ENCODE measurements at regions not wholly inside any gene's neighbourhood (a gene's known extent, or its start where the extent isn't known, plus 50 kb on each side); places are given as distances from the start of the nearest gene placed in this dataset.

- ChIA-PET POLR2A (no interaction called here), CTCF (no interaction called here)
- Histone ChIP-seq H3K4me1 (ENCODE audit: control extremely low read depth in 1 of 4, control insufficient read depth in 4 of 4, insufficient read depth in 4 of 4, low read length in 3 of 4) (peaks cover 16 to 65% (median 43%) of the 10 kb centered on the region in 4 experiments), H3K4me3 (ENCODE audit: control insufficient read depth in 1 of 7, extremely low read depth in 1 of 7, insufficient read depth in 4 of 7, low read depth in 2 of 7, low read length in 6 of 7) (no peak overlapping the region), H3K36me3 (ENCODE audit: control insufficient read depth in 4 of 4, insufficient read depth in 4 of 4, low read length in 3 of 4) (no peaks in the 10 kb centered on the region), H3K9me3 (ENCODE audit: control extremely low read depth in 1 of 5, control insufficient read depth in 4 of 5, insufficient read depth in 2 of 5, low read depth in 1 of 5, low read length in 4 of 5) (no peaks in the 10 kb centered on the region), H3K27ac (ENCODE audit: insufficient read depth in 1 of 2, low read depth in 1 of 2, low read length in 2 of 2, poor library complexity in 1 of 2, severe bottlenecking in 2 of 2) (no peak overlapping the region), H3K27me3 (replicated peaks in 2 of 5; ENCODE audit: control insufficient read depth in 4 of 5, insufficient read depth in 5 of 5, low read length in 4 of 5) (no peaks in the 10 kb centered on the region)
- DNase-seq: no peak
- 88% methylated on average over 1 of the region's 4 CpGs for WGBS (ENCODE audit: insufficient coverage)
Observed at GRCh38 chr11:17157761-17158160, 50.0 kb downstream of the PIK3C2A start.

DNA sequence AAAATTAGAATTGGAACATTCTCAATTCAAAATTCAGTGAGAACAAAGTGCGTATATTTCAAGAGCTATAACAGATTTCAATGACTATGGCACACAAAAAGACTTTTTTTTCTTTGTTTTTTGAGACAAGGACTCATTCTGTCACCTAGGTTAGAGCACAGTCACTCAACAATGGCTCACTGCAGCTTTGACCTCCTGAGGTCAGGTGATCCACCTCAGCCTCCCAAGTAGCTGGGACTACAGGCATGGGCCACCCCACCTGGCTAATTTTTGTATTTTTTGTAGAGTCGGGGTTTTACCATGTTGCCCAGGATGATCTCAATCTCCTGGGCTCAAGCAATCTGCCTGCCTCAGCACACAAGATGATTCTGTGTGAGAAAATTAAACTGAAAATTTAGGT is 51.5 kb downstream of the PIK3C2A start:
- peaks cover 17 to 65% (median 40%) of the 10 kb centered on the region in 4 experiments for H3K4me1 ChIP-seq (ENCODE audit: control extremely low read depth in 1 of 4, control insufficient read depth in 4 of 4, insufficient read depth in 4 of 4, low read length in 3 of 4)
- CTCF ChIA-PET: no interaction called here
- H3K27me3 ChIP-seq (replicated peaks in 2 of 5; ENCODE audit: control insufficient read depth in 4 of 5, insufficient read depth in 5 of 5, low read length in 4 of 5): no peaks in the 10 kb centered on the region
- H3K27ac ChIP-seq (ENCODE audit: insufficient read depth in 1 of 2, low read depth in 1 of 2, low read length in 2 of 2, poor library complexity in 1 of 2, severe bottlenecking in 2 of 2): peak overlapping the region in 1 of 2 experiments; percentile 23
- 88% methylated on average over 1 of the region's 2 CpGs for WGBS (ENCODE audit: insufficient coverage)
- H3K4me3 ChIP-seq (ENCODE audit: control insufficient read depth in 1 of 7, extremely low read depth in 1 of 7, insufficient read depth in 4 of 7, low read depth in 2 of 7, low read length in 6 of 7): no peak overlapping the region
- no peaks in the 10 kb centered on the region for H3K9me3 ChIP-seq (ENCODE audit: control extremely low read depth in 1 of 5, control insufficient read depth in 4 of 5, insufficient read depth in 2 of 5, low read depth in 1 of 5, low read length in 4 of 5)
- H3K36me3 ChIP-seq (ENCODE audit: control insufficient read depth in 4 of 4, insufficient read depth in 4 of 4, low read length in 3 of 4): no peaks in the 10 kb centered on the region
- DNase-seq: peak in 1 of 3 donors; percentile 17
- POLR2A ChIA-PET: no interaction called here

DNA sequence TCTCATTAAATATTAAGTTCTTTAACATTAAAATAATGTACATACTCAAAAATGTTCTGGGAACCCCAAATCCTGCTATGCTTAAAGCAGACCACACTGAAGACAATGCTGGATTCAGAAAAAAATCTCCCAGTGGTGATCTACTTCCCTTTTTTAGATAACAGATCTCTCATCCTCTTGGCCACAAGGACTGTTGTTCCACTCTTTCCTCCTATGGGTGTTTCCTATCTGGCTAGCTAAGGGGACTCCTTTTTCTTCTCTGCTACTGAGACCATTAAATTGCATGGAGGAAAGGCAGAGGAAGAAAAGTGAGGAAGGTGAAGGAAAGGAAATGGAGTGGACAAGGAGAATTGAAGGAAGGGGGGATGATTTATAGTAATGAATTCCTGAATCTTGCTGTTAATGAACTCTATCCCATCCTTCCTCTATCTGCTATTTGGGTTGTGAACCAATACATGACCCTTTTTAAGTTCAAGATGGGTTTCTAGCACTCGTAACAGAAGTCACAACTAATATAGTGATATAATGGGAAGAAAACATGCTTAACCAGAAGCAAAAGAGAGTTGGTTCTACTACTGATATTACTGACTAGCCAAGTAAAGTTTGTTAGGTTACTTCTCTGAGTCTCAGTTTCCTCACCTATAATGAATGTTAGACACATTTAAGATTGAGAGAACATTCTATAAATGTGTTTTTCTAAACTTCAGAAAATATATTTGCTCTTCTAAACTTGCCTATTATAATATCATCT is 53.2 kb downstream of the PIK3C2A start:
- Histone ChIP-seq H3K27ac (ENCODE audit: insufficient read depth in 1 of 2, low read depth in 1 of 2, low read length in 2 of 2, poor library complexity in 1 of 2, severe bottlenecking in 2 of 2) (peak overlapping the region in 1 of 2 experiments; percentile 41), H3K27me3 (replicated peaks in 2 of 5; ENCODE audit: control insufficient read depth in 4 of 5, insufficient read depth in 5 of 5, low read length in 4 of 5) (no peaks in the 10 kb centered on the region), H3K4me1 (ENCODE audit: control extremely low read depth in 1 of 4, control insufficient read depth in 4 of 4, insufficient read depth in 4 of 4, low read length in 3 of 4) (peaks cover 14 to 59% (median 31%) of the 10 kb centered on the region in 4 experiments), H3K4me3 (ENCODE audit: control insufficient read depth in 1 of 7, extremely low read depth in 1 of 7, insufficient read depth in 4 of 7, low read depth in 2 of 7, low read length in 6 of 7) (no peak overlapping the region), H3K9me3 (ENCODE audit: control extremely low read depth in 1 of 5, control insufficient read depth in 4 of 5, insufficient read depth in 2 of 5, low read depth in 1 of 5, low read length in 4 of 5) (no peaks in the 10 kb centered on the region), H3K36me3 (ENCODE audit: control insufficient read depth in 4 of 4, insufficient read depth in 4 of 4, low read length in 3 of 4) (no peaks in the 10 kb centered on the region)
- DNase-seq: peak; percentile 56 to 82 (median 76)
- POLR2A ChIA-PET: no interaction called here
- no CpG with 5 or more reads among the region's 1 CpG for WGBS (ENCODE audit: insufficient coverage)
- CTCF ChIA-PET: interaction anchor here (0.6 to 0.8 kb wide), 2 partner anchors 61 to 1567 kb away, joined by 3 read pairs; no protein-coding TSS in a partner anchor

DNA sequence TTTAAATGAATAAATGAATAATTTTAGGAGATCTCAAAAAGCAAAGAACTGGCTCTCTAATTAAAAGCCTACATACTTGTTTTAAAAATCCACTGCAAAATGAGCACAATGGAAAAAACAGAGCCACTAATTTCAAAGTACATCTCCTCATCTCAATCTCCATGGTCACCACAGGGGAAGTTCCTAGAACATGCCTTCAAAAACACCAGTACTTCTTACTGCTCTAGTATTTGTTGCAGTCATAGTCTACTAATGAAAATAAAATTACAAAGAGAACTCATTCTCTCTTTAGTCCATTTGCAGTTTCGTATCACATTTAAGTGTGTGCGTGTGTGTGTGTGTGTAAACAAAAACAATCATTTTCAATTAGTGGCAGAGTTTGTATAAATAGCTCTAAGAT is 54.0 kb downstream of the PIK3C2A start:
- Histone ChIP-seq H3K27me3 (replicated peaks in 2 of 5; ENCODE audit: control insufficient read depth in 4 of 5, insufficient read depth in 5 of 5, low read length in 4 of 5) (no peaks in the 10 kb centered on the region), H3K27ac (ENCODE audit: insufficient read depth in 1 of 2, low read depth in 1 of 2, low read length in 2 of 2, poor library complexity in 1 of 2, severe bottlenecking in 2 of 2) (peak overlapping the region in 1 of 2 experiments; percentile 23), H3K4me1 (ENCODE audit: control extremely low read depth in 1 of 4, control insufficient read depth in 4 of 4, insufficient read depth in 4 of 4, low read length in 3 of 4) (peaks cover 14 to 59% (median 31%) of the 10 kb centered on the region in 4 experiments), H3K4me3 (ENCODE audit: control insufficient read depth in 1 of 7, extremely low read depth in 1 of 7, insufficient read depth in 4 of 7, low read depth in 2 of 7, low read length in 6 of 7) (no peak overlapping the region), H3K9me3 (ENCODE audit: control extremely low read depth in 1 of 5, control insufficient read depth in 4 of 5, insufficient read depth in 2 of 5, low read depth in 1 of 5, low read length in 4 of 5) (no peaks in the 10 kb centered on the region), H3K36me3 (ENCODE audit: control insufficient read depth in 4 of 4, insufficient read depth in 4 of 4, low read length in 3 of 4) (no peaks in the 10 kb centered on the region)
- ChIA-PET POLR2A (interaction anchor here (0.7 kb wide), 1 partner anchor 9 kb away, joined by 3 read pairs; no protein-coding TSS in a partner anchor), CTCF (interaction anchor here (0.6 to 0.8 kb wide), 2 partner anchors 60 to 1568 kb away, joined by 3 read pairs; no protein-coding TSS in a partner anchor)
- DNase-seq: peak; percentile 10 to 74 (median 65)
- WGBS (ENCODE audit: insufficient coverage): no CpG with 5 or more reads among the region's 2 CpGs

GRCh38 chr11:17152306-17152705 is 55.5 kb downstream of the PIK3C2A start:
- H3K36me3 ChIP-seq (ENCODE audit: control insufficient read depth in 4 of 4, insufficient read depth in 4 of 4, low read length in 3 of 4): peaks cover 0 to 5% (median under 1%) of the 10 kb centered on the region in 4 experiments
- DNase-seq: no peak
- no peak overlapping the region for H3K27ac ChIP-seq (ENCODE audit: insufficient read depth in 1 of 2, low read depth in 1 of 2, low read length in 2 of 2, poor library complexity in 1 of 2, severe bottlenecking in 2 of 2)
- H3K4me3 ChIP-seq (ENCODE audit: control insufficient read depth in 1 of 7, extremely low read depth in 1 of 7, insufficient read depth in 4 of 7, low read depth in 2 of 7, low read length in 6 of 7): peak overlapping the region in 1 of 7 experiments; percentile 28
- no CpG with 5 or more reads among the region's 1 CpG for WGBS (ENCODE audit: insufficient coverage)
- peaks cover 14 to 63% (median 31%) of the 10 kb centered on the region in 4 experiments for H3K4me1 ChIP-seq (ENCODE audit: control extremely low read depth in 1 of 4, control insufficient read depth in 4 of 4, insufficient read depth in 4 of 4, low read length in 3 of 4)
- no peaks in the 10 kb centered on the region for H3K27me3 ChIP-seq (replicated peaks in 2 of 5; ENCODE audit: control insufficient read depth in 4 of 5, insufficient read depth in 5 of 5, low read length in 4 of 5)
- CTCF ChIA-PET: interaction anchor here (1.2 kb wide), 1 partner anchor 16 kb away, joined by 3 read pairs; no protein-coding TSS in a partner anchor
- no peaks in the 10 kb centered on the region for H3K9me3 ChIP-seq (ENCODE audit: control extremely low read depth in 1 of 5, control insufficient read depth in 4 of 5, insufficient read depth in 2 of 5, low read depth in 1 of 5, low read length in 4 of 5)
- POLR2A ChIA-PET: no interaction called here

GRCh38 chr11:17150521-17150920 is 57.3 kb downstream of the PIK3C2A start:
- H3K27me3 ChIP-seq (replicated peaks in 2 of 5; ENCODE audit: control insufficient read depth in 4 of 5, insufficient read depth in 5 of 5, low read length in 4 of 5): no peaks in the 10 kb centered on the region
- no CpG with 5 or more reads among the region's 2 CpGs for WGBS (ENCODE audit: insufficient coverage)
- peaks cover 0 to 10% (median 3%) of the 10 kb centered on the region in 4 experiments for H3K36me3 ChIP-seq (ENCODE audit: control insufficient read depth in 4 of 4, insufficient read depth in 4 of 4, low read length in 3 of 4)
- CTCF ChIA-PET: interaction anchor here (1.5 to 2.5 kb wide), 3 partner anchors 10 to 30 kb away, joined by 3 to 12 read pairs (median 5); no protein-coding TSS in a partner anchor
- POLR2A ChIA-PET: no interaction called here
- H3K9me3 ChIP-seq (ENCODE audit: control extremely low read depth in 1 of 5, control insufficient read depth in 4 of 5, insufficient read depth in 2 of 5, low read depth in 1 of 5, low read length in 4 of 5): no peaks in the 10 kb centered on the region
- DNase-seq: no peak
- H3K27ac ChIP-seq (ENCODE audit: insufficient read depth in 1 of 2, low read depth in 1 of 2, low read length in 2 of 2, poor library complexity in 1 of 2, severe bottlenecking in 2 of 2): no peak overlapping the region
- peaks cover 11 to 49% (median 22%) of the 10 kb centered on the region in 4 experiments for H3K4me1 ChIP-seq (ENCODE audit: control extremely low read depth in 1 of 4, control insufficient read depth in 4 of 4, insufficient read depth in 4 of 4, low read length in 3 of 4)
- H3K4me3 ChIP-seq (ENCODE audit: control insufficient read depth in 1 of 7, extremely low read depth in 1 of 7, insufficient read depth in 4 of 7, low read depth in 2 of 7, low read length in 6 of 7): no peak overlapping the region

DNA sequence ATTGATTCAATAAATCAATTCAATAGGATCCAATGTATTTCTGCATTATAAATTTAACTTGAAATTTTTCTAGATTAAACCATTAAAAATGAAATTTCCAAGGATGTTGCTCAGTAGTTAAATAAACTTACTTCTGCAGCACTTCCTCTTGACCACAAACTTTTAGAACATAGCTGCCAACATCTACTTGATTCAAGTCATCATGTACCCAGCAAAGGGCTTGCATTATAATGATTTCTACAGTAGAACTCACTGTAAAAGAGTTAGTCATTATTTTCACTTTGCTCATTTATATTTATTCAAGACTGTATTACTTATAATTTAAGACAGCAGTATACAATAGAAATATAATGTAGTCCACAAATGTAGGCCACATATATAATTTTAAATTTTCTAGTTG is 59.2 kb downstream of the PIK3C2A start:
- Histone ChIP-seq H3K36me3 (ENCODE audit: control insufficient read depth in 4 of 4, insufficient read depth in 4 of 4, low read length in 3 of 4) (peaks cover 9 to 21% (median 11%) of the 10 kb centered on the region in 4 experiments), H3K4me1 (ENCODE audit: control extremely low read depth in 1 of 4, control insufficient read depth in 4 of 4, insufficient read depth in 4 of 4, low read length in 3 of 4) (peaks cover 5 to 31% (median 9%) of the 10 kb centered on the region in 4 experiments), H3K4me3 (ENCODE audit: control insufficient read depth in 1 of 7, extremely low read depth in 1 of 7, insufficient read depth in 4 of 7, low read depth in 2 of 7, low read length in 6 of 7) (no peak overlapping the region), H3K27me3 (replicated peaks in 2 of 5; ENCODE audit: control insufficient read depth in 4 of 5, insufficient read depth in 5 of 5, low read length in 4 of 5) (no peaks in the 10 kb centered on the region), H3K9me3 (ENCODE audit: control extremely low read depth in 1 of 5, control insufficient read depth in 4 of 5, insufficient read depth in 2 of 5, low read depth in 1 of 5, low read length in 4 of 5) (no peaks in the 10 kb centered on the region), H3K27ac (ENCODE audit: insufficient read depth in 1 of 2, low read depth in 1 of 2, low read length in 2 of 2, poor library complexity in 1 of 2, severe bottlenecking in 2 of 2) (no peak overlapping the region)
- ChIA-PET POLR2A (no interaction called here), CTCF (interaction anchor here (0.7 to 1.2 kb wide), 2 partner anchors 11 to 13 kb away, joined by 3 read pairs; no protein-coding TSS in a partner anchor)
- peak in 1 of 3 donors; percentile 42 for DNase-seq
